ENCODE measurements at regions not wholly inside any gene's neighbourhood (a gene's known extent, or its start where the extent isn't known, plus 50 kb on each side); places are given as distances from the start of the nearest gene placed in this dataset.

GRCh38 chr10:8946451-8946850, 892.0 kb downstream of the GATA3 start:
- H3K36me3 Mint-ChIP-seq (ENCODE audit: low read depth, unreplicated experiment), result no peaks in the 10 kb centered on the region
- no peak for FAIRE-seq

GRCh38 chr10:8950978-8951377, 896.5 kb downstream of the GATA3 start:
- Mint-ChIP-seq H3K27ac (ENCODE audit: unreplicated experiment) (no peak overlapping the region), H3K9me3 (ENCODE audit: unreplicated experiment) (peaks cover 6% of the 10 kb centered on the region), H3K4me3 (ENCODE audit: unreplicated experiment) (no peak overlapping the region), H3K36me3 (ENCODE audit: low read depth, unreplicated experiment) (no peaks in the 10 kb centered on the region), H3K4me1 (ENCODE audit: low read depth, unreplicated experiment) (no peaks in the 10 kb centered on the region), H3K27me3 (ENCODE audit: low read depth, unreplicated experiment) (no peaks in the 10 kb centered on the region)
- no peak for DNase-seq (ENCODE audit: low read depth)
- Histone ChIP-seq H3K36me3 (ENCODE audit: insufficient read depth, low read length) (no peaks in the 10 kb centered on the region), H3K79me2 (ENCODE audit: insufficient read depth, low read length) (no peaks in the 10 kb centered on the region), H3K4me2 (ENCODE audit: low read length) (no peak overlapping the region), H3K4me3 (ENCODE audit: insufficient read depth, low read depth, low read length) (no peak overlapping the region), H3K27me3 (ENCODE audit: insufficient read depth, low read length) (no peaks in the 10 kb centered on the region), H3K9ac (ENCODE audit: low read length) (no peak overlapping the region), H3K27ac (ENCODE audit: low read depth, low read length) (no peak overlapping the region), H3K9me3 (ENCODE audit: insufficient read depth, low read depth, low read length) (no peaks in the 10 kb centered on the region), H4K20me1 (ENCODE audit: insufficient read depth, low read length) (no peaks in the 10 kb centered on the region), H3K4me1 (ENCODE audit: insufficient read depth, low read length) (no peaks in the 10 kb centered on the region), H2AFZ (ENCODE audit: low read depth, low read length) (no peak overlapping the region)
- no peak for FAIRE-seq
- TF ChIP-seq, protein P1, sequence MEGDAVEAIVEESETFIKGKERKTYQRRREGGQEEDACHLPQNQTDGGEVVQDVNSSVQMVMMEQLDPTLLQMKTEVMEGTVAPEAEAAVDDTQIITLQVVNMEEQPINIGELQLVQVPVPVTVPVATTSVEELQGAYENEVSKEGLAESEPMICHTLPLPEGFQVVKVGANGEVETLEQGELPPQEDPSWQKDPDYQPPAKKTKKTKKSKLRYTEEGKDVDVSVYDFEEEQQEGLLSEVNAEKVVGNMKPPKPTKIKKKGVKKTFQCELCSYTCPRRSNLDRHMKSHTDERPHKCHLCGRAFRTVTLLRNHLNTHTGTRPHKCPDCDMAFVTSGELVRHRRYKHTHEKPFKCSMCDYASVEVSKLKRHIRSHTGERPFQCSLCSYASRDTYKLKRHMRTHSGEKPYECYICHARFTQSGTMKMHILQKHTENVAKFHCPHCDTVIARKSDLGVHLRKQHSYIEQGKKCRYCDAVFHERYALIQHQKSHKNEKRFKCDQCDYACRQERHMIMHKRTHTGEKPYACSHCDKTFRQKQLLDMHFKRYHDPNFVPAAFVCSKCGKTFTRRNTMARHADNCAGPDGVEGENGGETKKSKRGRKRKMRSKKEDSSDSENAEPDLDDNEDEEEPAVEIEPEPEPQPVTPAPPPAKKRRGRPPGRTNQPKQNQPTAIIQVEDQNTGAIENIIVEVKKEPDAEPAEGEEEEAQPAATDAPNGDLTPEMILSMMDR (IDR thresholded peaks at IDR 0.05; ENCODE audit: insufficient read depth, low read depth, low read length), result no peak
- no peak for TF ChIP-seq EZH2 (IDR thresholded peaks at IDR 0.05; ENCODE audit: insufficient read depth, low read length)

More at GRCh38 chr10:8946451-8946850, 892.0 kb downstream of the GATA3 start:
- TF ChIP-seq EZH2 (IDR thresholded peaks at IDR 0.05; ENCODE audit: insufficient read depth, low read length), result no peak
- TF ChIP-seq, protein P1 (IDR thresholded peaks at IDR 0.05; ENCODE audit: insufficient read depth, low read depth, low read length), result no peak
- Histone ChIP-seq H3K27ac (ENCODE audit: low read depth, low read length) (no peak overlapping the region), H4K20me1 (ENCODE audit: insufficient read depth, low read length) (no peaks in the 10 kb centered on the region), H3K9ac (ENCODE audit: low read length) (no peak overlapping the region), H3K4me2 (ENCODE audit: low read length) (no peak overlapping the region), H3K27me3 (ENCODE audit: insufficient read depth, low read length) (no peaks in the 10 kb centered on the region), H3K36me3 (ENCODE audit: insufficient read depth, low read length) (no peaks in the 10 kb centered on the region), H2AFZ (ENCODE audit: low read depth, low read length) (no peak overlapping the region), H3K9me3 (ENCODE audit: insufficient read depth, low read depth, low read length) (no peaks in the 10 kb centered on the region), H3K4me1 (ENCODE audit: insufficient read depth, low read length) (no peaks in the 10 kb centered on the region), H3K79me2 (ENCODE audit: insufficient read depth, low read length) (no peaks in the 10 kb centered on the region), H3K4me3 (ENCODE audit: insufficient read depth, low read depth, low read length) (no peak overlapping the region)
- Mint-ChIP-seq H3K27ac (ENCODE audit: unreplicated experiment) (no peak overlapping the region), H3K4me3 (ENCODE audit: unreplicated experiment) (no peak overlapping the region), H3K4me1 (ENCODE audit: low read depth, unreplicated experiment) (no peaks in the 10 kb centered on the region), H3K9me3 (ENCODE audit: unreplicated experiment) (peaks cover 3% of the 10 kb centered on the region), H3K27me3 (ENCODE audit: low read depth, unreplicated experiment) (no peaks in the 10 kb centered on the region)
- no peak for DNase-seq (ENCODE audit: low read depth)

DNA sequence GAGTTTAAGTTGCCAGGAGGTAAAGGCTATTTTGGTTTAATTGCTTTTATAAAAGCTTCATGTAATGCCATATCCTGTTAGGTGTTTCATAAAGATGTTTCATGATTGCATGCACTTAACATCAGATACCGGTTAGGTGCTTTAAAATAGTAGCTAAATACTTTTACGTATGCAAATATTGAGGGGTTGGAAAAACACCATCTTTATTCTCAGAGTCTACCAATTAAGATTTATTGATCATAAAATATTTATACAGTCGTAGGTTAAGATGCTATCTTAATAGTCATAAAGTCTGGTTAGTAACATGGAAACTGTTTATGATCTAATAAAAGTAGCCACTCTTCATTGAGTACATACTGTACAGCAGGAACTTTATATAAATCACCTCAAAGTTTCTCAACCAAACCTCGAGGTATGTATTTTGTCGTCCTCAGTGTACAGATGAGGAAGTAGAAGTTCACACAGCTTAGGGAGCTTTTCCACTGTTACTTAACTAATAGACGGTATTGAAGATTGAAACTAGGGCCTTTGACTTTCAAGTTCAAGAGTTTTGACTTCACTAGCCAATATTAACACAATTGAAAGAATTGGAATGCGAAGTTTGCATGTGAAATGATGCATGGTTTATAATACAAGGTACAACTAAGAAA, 897.1 kb downstream of the GATA3 start:
- Mint-ChIP-seq H3K4me1 (ENCODE audit: low read depth, unreplicated experiment) (no peaks in the 10 kb centered on the region), H3K36me3 (ENCODE audit: low read depth, unreplicated experiment) (no peaks in the 10 kb centered on the region), H3K9me3 (ENCODE audit: unreplicated experiment) (peaks cover 3% of the 10 kb centered on the region), H3K27ac (ENCODE audit: unreplicated experiment) (no peak overlapping the region), H3K4me3 (ENCODE audit: unreplicated experiment) (no peak overlapping the region), H3K27me3 (ENCODE audit: low read depth, unreplicated experiment) (no peaks in the 10 kb centered on the region)
- Histone ChIP-seq H3K4me2 (ENCODE audit: low read length) (no peak overlapping the region), H3K79me2 (ENCODE audit: insufficient read depth, low read length) (no peaks in the 10 kb centered on the region), H3K9me3 (ENCODE audit: insufficient read depth, low read depth, low read length) (no peaks in the 10 kb centered on the region), H4K20me1 (ENCODE audit: insufficient read depth, low read length) (no peaks in the 10 kb centered on the region), H3K4me3 (ENCODE audit: insufficient read depth, low read depth, low read length) (no peak overlapping the region), H2AFZ (ENCODE audit: low read depth, low read length) (no peak overlapping the region), H3K27ac (ENCODE audit: low read depth, low read length) (no peak overlapping the region), H3K9ac (ENCODE audit: low read length) (no peak overlapping the region), H3K27me3 (ENCODE audit: insufficient read depth, low read length) (no peaks in the 10 kb centered on the region), H3K36me3 (ENCODE audit: insufficient read depth, low read length) (no peaks in the 10 kb centered on the region), H3K4me1 (ENCODE audit: insufficient read depth, low read length) (no peaks in the 10 kb centered on the region)
- no peak for DNase-seq (ENCODE audit: low read depth)
- no peak for TF ChIP-seq EZH2 (IDR thresholded peaks at IDR 0.05; ENCODE audit: insufficient read depth, low read length)
- TF ChIP-seq, protein P1 (IDR thresholded peaks at IDR 0.05; ENCODE audit: insufficient read depth, low read depth, low read length), result no peak
- no peak for FAIRE-seq
